ENCODE measurements at regions not wholly inside any gene's neighbourhood (a gene's known extent, or its start where the extent isn't known, plus 50 kb on each side); places are given as distances from the start of the nearest gene placed in this dataset.

DNA sequence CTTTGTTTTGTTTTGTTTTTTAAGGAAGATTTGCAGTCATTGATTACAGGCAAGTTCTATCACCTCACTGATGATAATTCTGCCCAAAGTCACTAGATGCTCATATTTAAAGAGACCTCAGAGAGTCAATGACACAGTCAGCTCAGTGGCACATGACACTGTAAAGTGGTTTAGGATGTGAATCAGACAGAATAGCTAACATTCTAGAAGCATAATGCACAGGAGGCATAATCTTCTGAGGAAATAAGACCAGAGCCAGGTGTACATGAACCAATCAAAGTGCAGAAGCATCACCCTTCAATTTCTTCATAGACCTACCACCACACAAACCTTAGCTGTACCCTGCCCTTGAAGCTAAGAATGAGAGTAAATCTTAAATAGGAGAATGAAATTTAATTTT lies 268.5 kb downstream of the BRINP2 start:
- intact Hi-C loops (cut with DNase I; ENCODE audit: low total_unique reads): loop anchor here (5.0 kb wide), 1 partner anchor 507 kb away; no protein-coding TSS in a partner anchor
- no peaks in the 10 kb centered on the region for H3K4me1 ChIP-seq
- H3K4me3 ChIP-seq: no peak overlapping the region
- no peak for DNase-seq (ENCODE audit: low spot score in 2 of 2)
- H3K36me3 ChIP-seq: no peaks in the 10 kb centered on the region
- no peaks in the 10 kb centered on the region for H3K27me3 ChIP-seq
- no peak overlapping the region for H3K27ac ChIP-seq
- H3K9me3 ChIP-seq: no peaks in the 10 kb centered on the region
- no peak for TF ChIP-seq POLR2A (IDR thresholded peaks at IDR 0.05)
- TF ChIP-seq, protein P1, sequence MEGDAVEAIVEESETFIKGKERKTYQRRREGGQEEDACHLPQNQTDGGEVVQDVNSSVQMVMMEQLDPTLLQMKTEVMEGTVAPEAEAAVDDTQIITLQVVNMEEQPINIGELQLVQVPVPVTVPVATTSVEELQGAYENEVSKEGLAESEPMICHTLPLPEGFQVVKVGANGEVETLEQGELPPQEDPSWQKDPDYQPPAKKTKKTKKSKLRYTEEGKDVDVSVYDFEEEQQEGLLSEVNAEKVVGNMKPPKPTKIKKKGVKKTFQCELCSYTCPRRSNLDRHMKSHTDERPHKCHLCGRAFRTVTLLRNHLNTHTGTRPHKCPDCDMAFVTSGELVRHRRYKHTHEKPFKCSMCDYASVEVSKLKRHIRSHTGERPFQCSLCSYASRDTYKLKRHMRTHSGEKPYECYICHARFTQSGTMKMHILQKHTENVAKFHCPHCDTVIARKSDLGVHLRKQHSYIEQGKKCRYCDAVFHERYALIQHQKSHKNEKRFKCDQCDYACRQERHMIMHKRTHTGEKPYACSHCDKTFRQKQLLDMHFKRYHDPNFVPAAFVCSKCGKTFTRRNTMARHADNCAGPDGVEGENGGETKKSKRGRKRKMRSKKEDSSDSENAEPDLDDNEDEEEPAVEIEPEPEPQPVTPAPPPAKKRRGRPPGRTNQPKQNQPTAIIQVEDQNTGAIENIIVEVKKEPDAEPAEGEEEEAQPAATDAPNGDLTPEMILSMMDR (IDR thresholded peaks at IDR 0.05): no peak
- no peak for TF ChIP-seq POLR2AphosphoS5 (IDR thresholded peaks at IDR 0.05)

- H3K9me3 ChIP-seq: no peaks in the 10 kb centered on the region
- H3K36me3 ChIP-seq: no peaks in the 10 kb centered on the region
- H3K4me3 ChIP-seq: no peak overlapping the region
- no peak for DNase-seq (ENCODE audit: low spot score in 2 of 2)
- TF ChIP-seq POLR2A (IDR thresholded peaks at IDR 0.05) (no peak), POLR2AphosphoS5 (IDR thresholded peaks at IDR 0.05) (no peak)
- TF ChIP-seq, protein P1 (IDR thresholded peaks at IDR 0.05): no peak
- no peaks in the 10 kb centered on the region for H3K27me3 ChIP-seq
- no peaks in the 10 kb centered on the region for H3K4me1 ChIP-seq
- H3K27ac ChIP-seq: no peak overlapping the region
- intact Hi-C loops (cut with DNase I; ENCODE audit: low total_unique reads): loop anchor here (5.0 kb wide), 1 partner anchor 503 kb away; no protein-coding TSS in a partner anchor
Measured at GRCh38 chr1:177435364-177435763, 264.6 kb downstream of the BRINP2 start.

- Histone ChIP-seq H3K27ac (no peak overlapping the region), H3K27me3 (no peaks in the 10 kb centered on the region), H3K9me3 (no peaks in the 10 kb centered on the region), H3K4me3 (no peak overlapping the region), H3K4me1 (no peaks in the 10 kb centered on the region), H3K36me3 (no peaks in the 10 kb centered on the region)
- no peak for TF ChIP-seq POLR2A (IDR thresholded peaks at IDR 0.05)
- no peak for TF ChIP-seq POLR2AphosphoS5 (IDR thresholded peaks at IDR 0.05)
- TF ChIP-seq, protein P1 (IDR thresholded peaks at IDR 0.05): no peak
- no peak for DNase-seq (ENCODE audit: low spot score in 2 of 2)
- intact Hi-C loops (cut with DNase I; ENCODE audit: low total_unique reads): no loop called here
Measured at GRCh38 chr1:177432897-177433296, 262.1 kb downstream of the BRINP2 start.

GRCh38 chr1:177431123-177431522 lies 260.4 kb downstream of the BRINP2 start:
- no peaks in the 10 kb centered on the region for H3K36me3 ChIP-seq
- intact Hi-C loops (cut with DNase I; ENCODE audit: low total_unique reads): no loop called here
- H3K9me3 ChIP-seq: no peaks in the 10 kb centered on the region

DNA sequence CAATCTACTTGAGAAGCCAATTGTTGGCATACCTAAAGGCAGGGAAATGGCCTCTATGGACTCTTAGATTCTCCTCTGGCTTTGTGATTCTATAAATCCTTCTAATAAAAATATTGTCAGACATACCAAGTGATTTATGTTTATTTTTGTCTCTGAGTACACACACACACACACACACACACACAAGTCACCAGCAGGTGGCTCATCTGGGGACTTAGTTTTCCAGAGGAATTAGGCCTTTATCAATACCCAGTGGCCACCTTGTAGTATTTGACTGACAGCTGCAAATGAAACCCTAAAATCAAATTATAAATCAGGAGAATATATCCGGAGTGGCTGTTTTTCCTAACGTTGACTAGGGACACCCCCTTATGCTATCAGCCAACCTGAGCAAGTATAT lies 258.5 kb downstream of the BRINP2 start:
- no peak overlapping the region for H3K27ac ChIP-seq
- TF ChIP-seq POLR2AphosphoS5 (IDR thresholded peaks at IDR 0.05): no peak
- TF ChIP-seq, protein P1 (IDR thresholded peaks at IDR 0.05): no peak
- no peaks in the 10 kb centered on the region for H3K4me1 ChIP-seq
- no peaks in the 10 kb centered on the region for H3K36me3 ChIP-seq
- no peaks in the 10 kb centered on the region for H3K27me3 ChIP-seq
- no peak for DNase-seq (ENCODE audit: low spot score in 2 of 2)
- intact Hi-C loops (cut with DNase I; ENCODE audit: low total_unique reads): no loop called here
- H3K9me3 ChIP-seq: no peaks in the 10 kb centered on the region
- H3K4me3 ChIP-seq: no peak overlapping the region

More at GRCh38 chr1:177431123-177431522, 260.4 kb downstream of the BRINP2 start:
- TF ChIP-seq, protein P1 (IDR thresholded peaks at IDR 0.05): no peak
- TF ChIP-seq POLR2A (IDR thresholded peaks at IDR 0.05): no peak
- TF ChIP-seq POLR2AphosphoS5 (IDR thresholded peaks at IDR 0.05): no peak
- Histone ChIP-seq H3K27ac (no peak overlapping the region), H3K27me3 (no peaks in the 10 kb centered on the region), H3K4me1 (no peaks in the 10 kb centered on the region), H3K4me3 (no peak overlapping the region)
- DNase-seq (ENCODE audit: low spot score in 2 of 2): no peak

Data from breast epithelium (tissue), 4 donors.